ENCODE measurements at regions not wholly inside any gene's neighbourhood (a gene's known extent, or its start where the extent isn't known, plus 50 kb on each side); places are given as distances from the start of the nearest gene placed in this dataset.

DNA sequence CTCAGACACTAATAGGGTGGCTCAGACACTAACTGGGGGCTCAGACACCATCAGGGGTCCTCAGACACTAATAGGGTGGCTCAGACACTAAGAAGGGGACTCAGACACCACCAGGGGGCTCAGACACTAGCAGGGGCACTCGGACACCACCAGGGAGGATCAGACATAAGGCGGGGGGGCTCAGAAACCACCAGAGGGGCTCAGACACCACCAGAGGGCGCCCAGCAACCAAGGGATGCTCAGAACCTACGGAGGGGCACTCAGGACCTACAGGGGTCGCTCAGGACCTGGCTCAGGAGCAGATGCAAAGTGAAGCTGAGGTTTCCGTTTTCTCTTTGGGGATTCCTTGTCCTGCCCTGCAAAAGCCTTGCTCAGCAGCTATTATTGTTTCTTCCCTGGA lies 448.5 kb downstream of the TMEM121 start:
- no peaks in the 10 kb centered on the region for H3K4me1 ChIP-seq (ENCODE audit: control insufficient read depth, extremely low read depth, insufficient read depth, low read length)
- H3K9me3 ChIP-seq (replicated peaks; ENCODE audit: control insufficient read depth, insufficient read depth, low read length) = peaks cover 5% of the 10 kb centered on the region
- ChIA-PET POLR2A (no interaction called here), CTCF (no interaction called here)
- no peak overlapping the region for H2AFZ ChIP-seq (ENCODE audit: low read depth, low read length)
- no TSS peak for BruUV-seq (replicated peaks)
- H3K9ac ChIP-seq (replicated peaks; ENCODE audit: extremely low read depth, insufficient read depth, low read length) = no peak overlapping the region
- no peaks in the 10 kb centered on the region for H3K79me2 ChIP-seq (ENCODE audit: control insufficient read depth, insufficient read depth, low read length)
- dilution Hi-C loops (cut with MboI; ENCODE audit: extremely low pct_ligation_motif_present, low sequenced_read_pairs) = no loop called here
- DNase-seq (ENCODE audit: low read depth, low spot score) (no peak), FAIRE-seq (no peak)
- H3K4me3 ChIP-seq (replicated peaks in 1 of 3; ENCODE audit: insufficient read depth in 1 of 3, low read depth in 1 of 3, low read length in 3 of 3) = no peak overlapping the region
- intact Hi-C loops (cut with micrococcal nuclease) = no loop called here
- TF ChIP-seq MYC (IDR thresholded peaks at IDR 0.05; ENCODE audit: low read depth, low read length) (no peak), FOS (IDR thresholded peaks at IDR 0.05; ENCODE audit: borderline replicate concordance, insufficient read depth, low read length) (no peak)
- H3K27me3 ChIP-seq (ENCODE audit: control insufficient read depth in 2 of 2, insufficient read depth in 2 of 2, low read length in 2 of 2) = no peaks in the 10 kb centered on the region
- H3K9me1 ChIP-seq (replicated peaks; ENCODE audit: control insufficient read depth, extremely low read depth, insufficient read depth, low read length) = no peaks in the 10 kb centered on the region
- no peak overlapping the region for H3K4me2 ChIP-seq (ENCODE audit: insufficient read depth, low read length)
- no peaks in the 10 kb centered on the region for H3K36me3 ChIP-seq (ENCODE audit: control insufficient read depth in 2 of 2, extremely low read depth in 1 of 2, insufficient read depth in 2 of 2, low read length in 2 of 2)
- no peak overlapping the region for H3K27ac ChIP-seq (ENCODE audit: insufficient read depth, low read depth, low read length)
- H4K20me1 ChIP-seq (replicated peaks; ENCODE audit: control insufficient read depth, extremely low read depth, insufficient read depth, low read length) = no peaks in the 10 kb centered on the region

DNA sequence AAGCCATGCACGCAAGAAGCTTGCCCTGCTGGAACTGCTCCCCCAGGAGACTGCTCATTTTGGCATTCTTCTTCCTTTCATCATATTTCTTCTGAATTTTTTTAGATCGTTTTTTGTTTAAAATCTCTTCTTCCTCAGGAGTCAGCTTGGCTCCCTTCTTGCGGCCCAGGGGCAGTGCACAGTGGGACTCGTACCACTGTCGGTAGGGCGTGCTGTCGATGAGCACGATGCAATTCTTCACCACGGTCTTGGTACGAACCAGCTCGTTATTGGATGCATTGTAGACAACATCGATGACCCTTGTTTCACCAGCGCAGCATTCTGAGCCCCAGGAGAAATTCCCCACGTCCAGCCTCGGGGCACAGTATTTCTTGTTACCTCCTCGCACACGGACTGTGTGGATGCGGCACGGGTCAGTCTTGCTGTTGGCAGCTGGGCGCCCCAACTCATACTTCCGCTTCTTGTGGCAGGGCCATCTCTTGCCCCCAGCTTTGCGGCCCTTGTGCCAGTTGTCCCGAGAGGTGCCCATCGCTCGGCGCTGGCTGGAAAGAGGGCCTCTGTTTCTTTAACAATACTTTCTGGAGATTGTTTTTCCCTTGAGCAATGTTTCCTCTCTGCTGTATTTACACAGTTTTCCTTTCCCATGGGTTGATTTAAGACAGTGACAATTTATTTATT lies 452.4 kb downstream of the TMEM121 start:
- Histone ChIP-seq H3K4me2 (ENCODE audit: insufficient read depth, low read length) (no peak overlapping the region), H3K36me3 (ENCODE audit: control insufficient read depth in 2 of 2, extremely low read depth in 1 of 2, insufficient read depth in 2 of 2, low read length in 2 of 2) (no peaks in the 10 kb centered on the region), H3K9me3 (replicated peaks; ENCODE audit: control insufficient read depth, insufficient read depth, low read length) (peaks cover 7% of the 10 kb centered on the region), H3K9me1 (replicated peaks; ENCODE audit: control insufficient read depth, extremely low read depth, insufficient read depth, low read length) (no peaks in the 10 kb centered on the region), H3K4me1 (ENCODE audit: control insufficient read depth, extremely low read depth, insufficient read depth, low read length) (no peaks in the 10 kb centered on the region), H3K9ac (replicated peaks; ENCODE audit: extremely low read depth, insufficient read depth, low read length) (no peak overlapping the region), H3K27ac (ENCODE audit: insufficient read depth, low read depth, low read length) (no peak overlapping the region), H4K20me1 (replicated peaks; ENCODE audit: control insufficient read depth, extremely low read depth, insufficient read depth, low read length) (no peaks in the 10 kb centered on the region), H3K79me2 (ENCODE audit: control insufficient read depth, insufficient read depth, low read length) (no peaks in the 10 kb centered on the region), H3K4me3 (replicated peaks in 1 of 3; ENCODE audit: insufficient read depth in 1 of 3, low read depth in 1 of 3, low read length in 3 of 3) (no peak overlapping the region), H3K27me3 (ENCODE audit: control insufficient read depth in 2 of 2, insufficient read depth in 2 of 2, low read length in 2 of 2) (no peaks in the 10 kb centered on the region), H2AFZ (ENCODE audit: low read depth, low read length) (no peak overlapping the region)
- TF ChIP-seq POLR2AphosphoS5 (IDR thresholded peaks at IDR 0.05; ENCODE audit: insufficient read depth, low read depth, low read length) (no peak), JUN (IDR thresholded peaks at IDR 0.05; ENCODE audit: borderline replicate concordance, insufficient read depth, insufficient read length, low read depth) (no peak), MYC (IDR thresholded peaks at IDR 0.05; ENCODE audit: low read depth, low read length) (no peak)
- TF ChIP-seq, protein P1, sequence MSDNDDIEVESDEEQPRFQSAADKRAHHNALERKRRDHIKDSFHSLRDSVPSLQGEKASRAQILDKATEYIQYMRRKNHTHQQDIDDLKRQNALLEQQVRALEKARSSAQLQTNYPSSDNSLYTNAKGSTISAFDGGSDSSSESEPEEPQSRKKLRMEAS (IDR thresholded peaks at IDR 0.05; ENCODE audit: insufficient read depth, insufficient read length) = no peak
- DNase-seq (ENCODE audit: low read depth, low spot score) (no peak), FAIRE-seq (no peak)
- BruUV-seq (replicated peaks) = no TSS peak
- CTCF ChIA-PET = no interaction called here
- POLR2A ChIA-PET = no interaction called here
- dilution Hi-C loops (cut with MboI; ENCODE audit: extremely low pct_ligation_motif_present, low sequenced_read_pairs) (no loop called here), intact Hi-C loops (cut with micrococcal nuclease) (no loop called here)

All from endothelial cell of umbilical vein (primary cell).